ENCODE measurements at regions not wholly inside any gene's neighbourhood (a gene's known extent, or its start where the extent isn't known, plus 50 kb on each side); places are given as distances from the start of the nearest gene placed in this dataset.

DNA sequence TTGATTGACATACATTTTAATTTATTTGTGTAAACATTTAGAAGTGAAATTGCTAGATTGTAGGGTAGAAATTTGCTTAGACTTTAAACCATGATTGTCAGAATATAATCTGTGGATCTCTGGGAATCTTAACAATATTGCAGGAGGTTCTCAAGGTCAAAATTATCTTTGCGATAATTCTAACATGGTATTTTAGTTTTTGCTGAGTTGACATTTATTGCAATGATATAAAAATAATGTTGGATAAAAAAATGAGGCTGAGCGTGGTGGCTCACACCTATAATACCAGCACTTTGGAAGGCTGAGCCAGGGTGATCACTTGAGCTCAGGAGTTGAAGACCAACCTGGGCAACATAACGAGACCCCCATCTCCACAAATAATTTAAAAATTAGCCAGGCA, 70.3 kb upstream of the SGCD start:
- Mint-ChIP-seq H3K9me3 (no peaks in the 10 kb centered on the region), H3K27ac (no peak overlapping the region), H3K4me1 (no peaks in the 10 kb centered on the region), H3K36me3 (no peaks in the 10 kb centered on the region), H3K27me3 (ENCODE audit: low read depth) (no peaks in the 10 kb centered on the region), H3K4me3 (no peak overlapping the region)
- ATAC-seq (no peak), DNase-seq (ENCODE audit: low spot score) (no peak)
- CTCF ChIA-PET, result no interaction called here
- TF ChIP-seq ZNF232 (CRISPR knock-in tag; IDR thresholded peaks at IDR 0.05), result no peak
- TF ChIP-seq ZBTB43 (CRISPR knock-in tag; IDR thresholded peaks at IDR 0.05), result no peak
- no peak for TF ChIP-seq TEAD4 (CRISPR knock-in tag; IDR thresholded peaks at IDR 0.05)
- TF ChIP-seq ELF4 (CRISPR knock-in tag; IDR thresholded peaks at IDR 0.05; ENCODE audit: low read depth), result no peak
- no peak for TF ChIP-seq TCF7 (CRISPR knock-in tag; IDR thresholded peaks at IDR 0.05; ENCODE audit: low read depth)
- no peak for TF ChIP-seq SMAD4 (CRISPR knock-in tag; IDR thresholded peaks at IDR 0.05)
- TF ChIP-seq MYBL2 (CRISPR knock-in tag; IDR thresholded peaks at IDR 0.05), result no peak
- TF ChIP-seq SOX15 (CRISPR knock-in tag; IDR thresholded peaks at IDR 0.05), result no peak
- TF ChIP-seq ZSCAN18 (CRISPR knock-in tag; IDR thresholded peaks at IDR 0.05), result no peak
- no peak for TF ChIP-seq ZNF512 (CRISPR knock-in tag; IDR thresholded peaks at IDR 0.05; ENCODE audit: borderline replicate concordance)
- TF ChIP-seq PRDM15 (CRISPR knock-in tag; IDR thresholded peaks at IDR 0.05), result no peak
- TF ChIP-seq RORB (CRISPR knock-in tag; IDR thresholded peaks at IDR 0.05), result no peak
- no peak for TF ChIP-seq RELA (CRISPR knock-in tag; IDR thresholded peaks at IDR 0.05; ENCODE audit: borderline replicate concordance)
- TF ChIP-seq ARID4B (CRISPR knock-in tag; IDR thresholded peaks at IDR 0.05; ENCODE audit: borderline replicate concordance), result no peak
- TF ChIP-seq PRRX2 (CRISPR knock-in tag; IDR thresholded peaks at IDR 0.05), result no peak
- TF ChIP-seq, protein P1, sequence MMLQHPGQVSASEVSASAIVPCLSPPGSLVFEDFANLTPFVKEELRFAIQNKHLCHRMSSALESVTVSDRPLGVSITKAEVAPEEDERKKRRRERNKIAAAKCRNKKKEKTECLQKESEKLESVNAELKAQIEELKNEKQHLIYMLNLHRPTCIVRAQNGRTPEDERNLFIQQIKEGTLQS (CRISPR knock-in tag; conservative IDR thresholded peaks at IDR 0.05), result no peak
- no peak for TF ChIP-seq ZNF317 (CRISPR knock-in tag; IDR thresholded peaks at IDR 0.05; ENCODE audit: borderline replicate concordance, low read depth)
- no peak for TF ChIP-seq HMGA2 (CRISPR knock-in tag; IDR thresholded peaks at IDR 0.05)
- POLR2A ChIA-PET, result no interaction called here
